ENCODE measurements at regions not wholly inside any gene's neighbourhood (a gene's known extent, or its start where the extent isn't known, plus 50 kb on each side); places are given as distances from the start of the nearest gene placed in this dataset.

GRCh38 chr15:91752081-91752785 lies 101.3 kb upstream of the SLCO3A1 start:
- no peak for DNase-seq (ENCODE audit: low read depth)
- no peak overlapping the region for H3K4me3 ChIP-seq (ENCODE audit: low read depth, low read length)
- TF ChIP-seq CTCF (IDR thresholded peaks at IDR 0.05; ENCODE audit: insufficient read depth, low read depth, low read length): no peak

GRCh38 chr15:91759560-91759959 lies 93.9 kb upstream of the SLCO3A1 start:
- H3K4me3 ChIP-seq (ENCODE audit: low read depth, low read length): no peak overlapping the region
- no peak for TF ChIP-seq CTCF (IDR thresholded peaks at IDR 0.05; ENCODE audit: insufficient read depth, low read depth, low read length)
- DNase-seq (ENCODE audit: low read depth): no peak

GRCh38 chr15:91765660-91766059 lies 87.8 kb upstream of the SLCO3A1 start:
- DNase-seq (ENCODE audit: low read depth): no peak
- no peak overlapping the region for H3K4me3 ChIP-seq (ENCODE audit: low read depth, low read length)
- no peak for TF ChIP-seq CTCF (IDR thresholded peaks at IDR 0.05; ENCODE audit: insufficient read depth, low read depth, low read length)

- H3K4me3 ChIP-seq (ENCODE audit: low read depth, low read length): no peak overlapping the region
- no peak for TF ChIP-seq CTCF (IDR thresholded peaks at IDR 0.05; ENCODE audit: insufficient read depth, low read depth, low read length)
- DNase-seq (ENCODE audit: low read depth): no peak
These were observed 84.0 kb upstream of the SLCO3A1 start for GRCh38 chr15:91769476-91769875.

GRCh38 chr15:91769894-91770293 lies 83.6 kb upstream of the SLCO3A1 start:
- no peak for TF ChIP-seq CTCF (IDR thresholded peaks at IDR 0.05; ENCODE audit: insufficient read depth, low read depth, low read length)
- H3K4me3 ChIP-seq (ENCODE audit: low read depth, low read length): no peak overlapping the region
- DNase-seq (ENCODE audit: low read depth): no peak

- DNase-seq (ENCODE audit: low read depth): no peak
- no peak for TF ChIP-seq CTCF (IDR thresholded peaks at IDR 0.05; ENCODE audit: insufficient read depth, low read depth, low read length)
- H3K4me3 ChIP-seq (ENCODE audit: low read depth, low read length): no peak overlapping the region
These were observed 77.4 kb upstream of the SLCO3A1 start for GRCh38 chr15:91776104-91776503.

- no peak for DNase-seq (ENCODE audit: low read depth)
- H3K4me3 ChIP-seq (ENCODE audit: low read depth, low read length): no peak overlapping the region
- TF ChIP-seq CTCF (IDR thresholded peaks at IDR 0.05; ENCODE audit: insufficient read depth, low read depth, low read length): no peak
These were observed 73.5 kb upstream of the SLCO3A1 start for GRCh38 chr15:91779960-91780359.

Data from fibroblast of villous mesenchyme (primary cell).